GM18517 (cell line): ENCODE measurements at regions not wholly inside any gene's neighbourhood (a gene's known extent, or its start where the extent isn't known, plus 50 kb on each side); places are given as distances from the start of the nearest gene placed in this dataset.

ENCODE experiments used
- ATAC-seq: cut with Tn5 transposase; IDR thresholded peaks from one replicate; pipeline ENCODE4 v1.9.1; 2021; ENCODE audit warnings: mild to moderate bottlenecking, moderate library complexity; ENCODE audit not compliant: unreplicated experiment

GRCh38 chr2:138104071-138104470 is 139.8 kb downstream of the HNMT start:
- ATAC-seq: no peak

GRCh38 chr2:138105358-138105757 is 141.1 kb downstream of the HNMT start:
- no peak for ATAC-seq

GRCh38 chr2:138106606-138107005 is 142.3 kb downstream of the HNMT start:
- no peak for ATAC-seq

- ATAC-seq: no peak
Measured at GRCh38 chr2:138107288-138107687, 143.0 kb downstream of the HNMT start.

GRCh38 chr2:138110453-138111083 is 146.3 kb downstream of the HNMT start:
- ATAC-seq: no peak

- no peak for ATAC-seq
Measured at GRCh38 chr2:138112536-138112935, 148.3 kb downstream of the HNMT start.

- no peak for ATAC-seq
Measured at GRCh38 chr2:138113871-138114525, 149.7 kb downstream of the HNMT start.

- no peak for ATAC-seq
Measured at GRCh38 chr2:138115666-138116065, 151.4 kb downstream of the HNMT start.

GRCh38 chr2:138116456-138116855 is 152.2 kb downstream of the HNMT start:
- no peak for ATAC-seq

- no peak for ATAC-seq
Measured at GRCh38 chr2:138121666-138122661, 157.7 kb downstream of the HNMT start.

- ATAC-seq: no peak
Measured at GRCh38 chr2:138122891-138123290, 158.6 kb downstream of the HNMT start.

- ATAC-seq: no peak
Measured at GRCh38 chr2:138123741-138124140, 159.5 kb downstream of the HNMT start.

- no peak for ATAC-seq
Measured at GRCh38 chr2:138124521-138124920, 160.2 kb downstream of the HNMT start.

GRCh38 chr2:138125306-138126288 is 161.3 kb downstream of the HNMT start:
- ATAC-seq: no peak

GRCh38 chr2:138132108-138132507 is 167.8 kb downstream of the HNMT start:
- no peak for ATAC-seq

GRCh38 chr2:138137949-138138348 is 173.7 kb downstream of the HNMT start:
- ATAC-seq: no peak

- ATAC-seq: no peak
Measured at GRCh38 chr2:138147796-138148195, 183.5 kb downstream of the HNMT start.

GRCh38 chr2:138155304-138155703 is 191.0 kb downstream of the HNMT start:
- no peak for ATAC-seq

- ATAC-seq: no peak
Measured at GRCh38 chr2:138157372-138157771, 193.1 kb downstream of the HNMT start.

GRCh38 chr2:138170485-138170884 is 206.2 kb downstream of the HNMT start:
- ATAC-seq: no peak
